Spleen (tissue), 7 donors: ENCODE measurements at regions not wholly inside any gene's neighbourhood (a gene's known extent, or its start where the extent isn't known, plus 50 kb on each side); places are given as distances from the start of the nearest gene placed in this dataset.

ENCODE experiments used
- POLR2A ChIP-seq, 3 donors: fragments of 450-650 bp; IDR thresholded peaks; one replicate each; pipeline ENCODE4 v1.5.1; 2017; ENCODE audit warnings: antibody characterized with exemption in 3 of 3, mild to moderate bottlenecking in 1 of 3
- TF ChIP-seq, protein P1 (sequence below), 11 experiments: fragments of 200-600 bp in 7 of 11; fragments of 450-650 bp in 4 of 11; sonication (generic) in 4 of 11; IDR thresholded peaks in 8 of 11; conservative IDR thresholded peaks in 3 of 11; 1 replicate in 7 of 11; 2 replicates in 4 of 11; pipeline versions ENCODE4 v1.4.0 to v1.8.0; 2016 to 2021; ENCODE audit warnings: antibody characterized with exemption in 11 of 11, inconsistent platforms in 4 of 11, mild to moderate bottlenecking in 1 of 11
- donor health status: DM: no; HTN: no; CAD: no; lungs with moderate emphysema.
- donor health status: DM: no; HTN: no; CAD: no.
- donor health status: DM: no; HTN: no; CAD: no.

DNA sequence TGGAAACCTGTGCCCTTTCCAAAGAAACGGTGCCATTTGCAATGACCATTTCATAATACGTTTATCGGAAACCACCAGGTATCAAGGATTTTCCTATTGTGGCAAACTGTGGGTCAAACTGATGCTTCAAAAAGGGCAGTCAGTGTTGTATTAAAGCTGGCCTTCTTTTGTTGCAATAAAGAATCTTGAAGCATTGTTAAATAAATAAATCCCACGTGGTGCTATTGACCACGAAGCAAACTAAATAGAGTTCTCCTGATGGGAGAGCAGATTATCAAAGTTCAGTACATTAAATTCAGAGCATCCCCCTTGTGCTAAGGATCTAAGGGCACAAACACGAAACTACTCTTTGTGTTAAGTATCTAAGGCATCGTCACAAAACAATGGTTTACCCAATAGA is 545.9 kb upstream of the MIR17HG start:
- TF ChIP-seq, protein P1, sequence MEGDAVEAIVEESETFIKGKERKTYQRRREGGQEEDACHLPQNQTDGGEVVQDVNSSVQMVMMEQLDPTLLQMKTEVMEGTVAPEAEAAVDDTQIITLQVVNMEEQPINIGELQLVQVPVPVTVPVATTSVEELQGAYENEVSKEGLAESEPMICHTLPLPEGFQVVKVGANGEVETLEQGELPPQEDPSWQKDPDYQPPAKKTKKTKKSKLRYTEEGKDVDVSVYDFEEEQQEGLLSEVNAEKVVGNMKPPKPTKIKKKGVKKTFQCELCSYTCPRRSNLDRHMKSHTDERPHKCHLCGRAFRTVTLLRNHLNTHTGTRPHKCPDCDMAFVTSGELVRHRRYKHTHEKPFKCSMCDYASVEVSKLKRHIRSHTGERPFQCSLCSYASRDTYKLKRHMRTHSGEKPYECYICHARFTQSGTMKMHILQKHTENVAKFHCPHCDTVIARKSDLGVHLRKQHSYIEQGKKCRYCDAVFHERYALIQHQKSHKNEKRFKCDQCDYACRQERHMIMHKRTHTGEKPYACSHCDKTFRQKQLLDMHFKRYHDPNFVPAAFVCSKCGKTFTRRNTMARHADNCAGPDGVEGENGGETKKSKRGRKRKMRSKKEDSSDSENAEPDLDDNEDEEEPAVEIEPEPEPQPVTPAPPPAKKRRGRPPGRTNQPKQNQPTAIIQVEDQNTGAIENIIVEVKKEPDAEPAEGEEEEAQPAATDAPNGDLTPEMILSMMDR (IDR thresholded peaks at IDR 0.05 in 8 of 11, conservative IDR thresholded peaks at IDR 0.05 in 3 of 11), result no peak
- TF ChIP-seq POLR2A (IDR thresholded peaks at IDR 0.05), result no peak
